Thyroid gland (tissue), 4 donors: ENCODE measurements at regions not wholly inside any gene's neighbourhood (a gene's known extent, or its start where the extent isn't known, plus 50 kb on each side); places are given as distances from the start of the nearest gene placed in this dataset.

Source experiments
- CTCF ChIP-seq, 6 experiments: fragments of 200-600 bp in 3 of 6; fragments of 450-650 bp in 3 of 6; sonication (generic) in 3 of 6; IDR thresholded peaks; one replicate each; pipeline ENCODE4 v1.5.1; 2016 to 2019; ENCODE audit warnings: antibody characterized with exemption in 6 of 6, mild to moderate bottlenecking in 2 of 6, inconsistent platforms in 1 of 6, moderate library complexity in 1 of 6
- POLR2A ChIP-seq, 2 donors: fragments of 450-650 bp; IDR thresholded peaks; one replicate each; pipeline ENCODE4 v1.6.1; 2017; ENCODE audit warnings: antibody characterized with exemption in 2 of 2, mild to moderate bottlenecking in 2 of 2, moderate library complexity in 1 of 2

GRCh38 chr5:15263406-15263805 is 236.6 kb upstream of the FBXL7 start:
- TF ChIP-seq CTCF (IDR thresholded peaks at IDR 0.05) (no peak), POLR2A (IDR thresholded peaks at IDR 0.05) (no peak)
